B cell (primary cell): ENCODE measurements at regions not wholly inside any gene's neighbourhood (a gene's known extent, or its start where the extent isn't known, plus 50 kb on each side); places are given as distances from the start of the nearest gene placed in this dataset.

Source experiments
- ATAC-seq: fragments of 200-7000 bp; cut with Tn5 transposase; one replicate; pipeline ENCODE4 v1.10.0; 2021; ENCODE audit warnings: low read depth, mild to moderate bottlenecking, moderate number of reproducible peaks, moderate library complexity
- CTCF ChIA-PET: fragments of 350-600 bp; sonication (Branson Sonifier 250); formaldehyde crosslinking; loops from one replicate; lab custom pipeline; 2021; ENCODE audit warnings: antibody characterized with exemption, inconsistent platforms; lab: Charles Lee
- POLR2A ChIA-PET: fragments of 350-600 bp; sonication (Branson Sonifier 250); formaldehyde crosslinking; loops from one replicate; lab custom pipeline; 2021; ENCODE audit warnings: antibody characterized with exemption; lab: Charles Lee
- DNase-seq: peaks from one replicate; pipeline ENCODE4 v3.0.0; 2013
- H2AFZ ChIP-seq: 2 replicates; pipeline ENCODE4 v1.6.1; 2012; ENCODE audit warnings: mild to moderate bottlenecking, low read depth, low read length; ENCODE audit not compliant: insufficient read depth, poor library complexity, severe bottlenecking
- H3K27ac ChIP-seq, 2 donors: 1 replicate in 1 of 2; 2 replicates in 1 of 2; pipeline ENCODE4 v1.5.1; 2012 to 2013; ENCODE audit warnings: low read length in 2 of 2, mild to moderate bottlenecking in 2 of 2, moderate library complexity in 1 of 2
- H3K27me3 ChIP-seq, 4 experiments: fragments of 200-600 bp in 1 of 4; sonication (generic) in 1 of 4; replicated peaks in 1 of 4; 1 replicate in 2 of 4; 2 replicates in 2 of 4; pipeline versions ENCODE4 v1.6.1 to v1.7.0; 2013 to 2016; ENCODE audit warnings: low read length in 3 of 4, mild to moderate bottlenecking in 2 of 4, mixed read lengths in 1 of 4, moderate library complexity in 1 of 4; ENCODE audit not compliant: insufficient read depth in 4 of 4, control insufficient read depth in 3 of 4; ENCODE audit errors: control extremely low read depth in 1 of 4
- H3K36me3 ChIP-seq, 2 experiments: replicated peaks in 1 of 2; 1 replicate in 1 of 2; 2 replicates in 1 of 2; pipeline versions ENCODE4 v1.6.1 to v1.7.1; 2013; ENCODE audit warnings: low read length in 1 of 2; ENCODE audit not compliant: insufficient read depth in 2 of 2, control insufficient read depth in 1 of 2; ENCODE audit errors: control extremely low read depth in 1 of 2, extremely low read depth in 1 of 2
- H3K4me1 ChIP-seq, 2 donors: fragments of 200-600 bp in 1 of 2; sonication (generic) in 1 of 2; 1 replicate in 1 of 2; 2 replicates in 1 of 2; pipeline versions ENCODE4 v1.5.1 to v1.6.1; 2013 to 2017; ENCODE audit warnings: low read length in 2 of 2; ENCODE audit not compliant: control insufficient read depth in 2 of 2, insufficient read depth in 2 of 2
- H3K4me2 ChIP-seq: replicated peaks from 2 replicates; pipeline ENCODE3; 2012; ENCODE audit warnings: mild to moderate bottlenecking, low read depth, low read length; ENCODE audit not compliant: poor library complexity, severe bottlenecking
- H3K4me3 ChIP-seq, 5 experiments: fragments of 200-600 bp in 1 of 5; sonication (generic) in 1 of 5; 1 replicate in 3 of 5; 2 replicates in 2 of 5; pipeline versions ENCODE4 v1.5.1 to v1.7.0; 2011 to 2016; ENCODE audit warnings: low read length in 4 of 5, mild to moderate bottlenecking in 4 of 5, low read depth in 2 of 5, control low read depth in 1 of 5, moderate library complexity in 1 of 5; ENCODE audit not compliant: insufficient read depth in 1 of 5; ENCODE audit errors: control extremely low read depth in 1 of 5, extremely low read depth in 1 of 5
- H3K79me2 ChIP-seq: fragments of 200-600 bp; sonication (generic); one replicate; pipeline ENCODE4 v1.6.0; 2016; ENCODE audit warnings: low read length; ENCODE audit not compliant: control insufficient read depth, insufficient read depth
- H3K9ac ChIP-seq: fragments of 200-600 bp; sonication (generic); 2 replicates; pipeline ENCODE4 v1.6.1; 2017; ENCODE audit warnings: mild to moderate bottlenecking, low read length, moderate library complexity
- H3K9me3 ChIP-seq, 3 donors: one replicate each; pipeline versions ENCODE4 v1.6.1 to v1.7.1; 2013; ENCODE audit warnings: low read length in 2 of 3; ENCODE audit not compliant: control insufficient read depth in 2 of 3, insufficient read depth in 1 of 3; ENCODE audit errors: control extremely low read depth in 1 of 3
- H4K20me1 ChIP-seq: 2 replicates; pipeline ENCODE4 v1.6.0; 2012; ENCODE audit warnings: mild to moderate bottlenecking, low read length; ENCODE audit not compliant: insufficient read depth, control insufficient read depth, poor library complexity, severe bottlenecking
- H3K27ac Mint-ChIP-seq: one replicate; pipeline ENCODE4 v1.8.0; 2021; ENCODE audit warnings: mixed read lengths
- H3K27me3 Mint-ChIP-seq: one replicate; pipeline ENCODE4 v1.8.0; 2021; ENCODE audit warnings: mixed read lengths
- H3K4me1 Mint-ChIP-seq: one replicate; pipeline ENCODE4 v1.8.0; 2021; ENCODE audit warnings: mixed read lengths
- H3K4me3 Mint-ChIP-seq: one replicate; pipeline ENCODE4 v1.8.0; 2021; ENCODE audit warnings: mixed read lengths
- H3K9me3 Mint-ChIP-seq: one replicate; pipeline ENCODE4 v1.8.0; 2022; ENCODE audit warnings: mixed read lengths; ENCODE audit not compliant: insufficient read depth
- EZH2 ChIP-seq: IDR thresholded peaks from 2 replicates; pipeline ENCODE4 v1.6.1; 2012; ENCODE audit warnings: borderline replicate concordance, low read depth, mild to moderate bottlenecking, moderate library complexity, low read length; ENCODE audit not compliant: insufficient read depth, poor library complexity, severe bottlenecking
- WGBS: methylation state at CpG from one replicate; pipeline ENCODE4 v1.1.5; 2013; ENCODE audit warnings: missing lambda C conversion rate; ENCODE audit not compliant: insufficient coverage; 5-methylcytosine and 5-hydroxymethylcytosine counted together
- intact Hi-C: fragments of 100-400 bp; cut with micrococcal nuclease; formaldehyde crosslinking; loops from one replicate; pipeline ENCODE4 v1.10.0; 2022
- TF ChIP-seq, protein P1 (sequence below): fragments of 200-600 bp; IDR thresholded peaks from one replicate; pipeline ENCODE4 v1.8.0; 2022; ENCODE audit warnings: antibody characterized with exemption, mild to moderate bottlenecking

DNA sequence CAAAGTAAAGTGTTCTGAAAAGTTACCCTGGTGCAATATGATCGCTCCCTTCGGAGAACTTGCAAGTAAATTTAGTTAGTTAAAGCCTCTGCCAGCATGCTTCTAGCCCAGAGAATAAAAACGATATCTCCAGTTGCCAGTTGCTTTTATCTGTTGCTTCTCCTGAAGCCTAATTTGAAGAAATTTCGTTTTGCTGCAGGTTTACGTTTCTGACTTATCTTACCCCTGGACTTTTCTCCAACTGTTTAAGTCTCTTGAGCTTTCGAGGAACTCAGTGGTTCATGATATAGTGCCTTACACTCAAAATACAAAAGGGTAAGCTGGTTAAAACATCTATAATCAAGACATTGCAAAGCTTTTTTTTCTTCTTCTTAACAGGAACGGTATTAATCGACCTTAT is 131.1 kb downstream of the FAM161A start:
- Histone ChIP-seq H3K4me2 (no peak overlapping the region), H3K79me2 (no peaks in the 10 kb centered on the region), H3K4me1 (no peaks in the 10 kb centered on the region), H3K27me3 (peaks cover 0 to 5% (median under 1%) of the 10 kb centered on the region in 4 experiments), H3K9ac (no peak overlapping the region), H3K4me3 (no peak overlapping the region), H3K27ac (no peak overlapping the region), H2AFZ (no peak overlapping the region), H4K20me1 (no peaks in the 10 kb centered on the region), H3K36me3 (no peaks in the 10 kb centered on the region), H3K9me3 (peaks cover 0 to 8% (median 5%) of the 10 kb centered on the region in 3 donors)
- 86% methylated on average over 5 of the region's 8 CpGs for WGBS
- H3K27me3 Mint-ChIP-seq: peaks cover 11% of the 10 kb centered on the region
- peaks cover 11% of the 10 kb centered on the region for H3K9me3 Mint-ChIP-seq
- ATAC-seq (no peak), DNase-seq (no peak)
- H3K27ac Mint-ChIP-seq: no peak overlapping the region
- CTCF ChIA-PET: no interaction called here
- POLR2A ChIA-PET: no interaction called here
- no peaks in the 10 kb centered on the region for H3K4me1 Mint-ChIP-seq
- TF ChIP-seq, protein P1, sequence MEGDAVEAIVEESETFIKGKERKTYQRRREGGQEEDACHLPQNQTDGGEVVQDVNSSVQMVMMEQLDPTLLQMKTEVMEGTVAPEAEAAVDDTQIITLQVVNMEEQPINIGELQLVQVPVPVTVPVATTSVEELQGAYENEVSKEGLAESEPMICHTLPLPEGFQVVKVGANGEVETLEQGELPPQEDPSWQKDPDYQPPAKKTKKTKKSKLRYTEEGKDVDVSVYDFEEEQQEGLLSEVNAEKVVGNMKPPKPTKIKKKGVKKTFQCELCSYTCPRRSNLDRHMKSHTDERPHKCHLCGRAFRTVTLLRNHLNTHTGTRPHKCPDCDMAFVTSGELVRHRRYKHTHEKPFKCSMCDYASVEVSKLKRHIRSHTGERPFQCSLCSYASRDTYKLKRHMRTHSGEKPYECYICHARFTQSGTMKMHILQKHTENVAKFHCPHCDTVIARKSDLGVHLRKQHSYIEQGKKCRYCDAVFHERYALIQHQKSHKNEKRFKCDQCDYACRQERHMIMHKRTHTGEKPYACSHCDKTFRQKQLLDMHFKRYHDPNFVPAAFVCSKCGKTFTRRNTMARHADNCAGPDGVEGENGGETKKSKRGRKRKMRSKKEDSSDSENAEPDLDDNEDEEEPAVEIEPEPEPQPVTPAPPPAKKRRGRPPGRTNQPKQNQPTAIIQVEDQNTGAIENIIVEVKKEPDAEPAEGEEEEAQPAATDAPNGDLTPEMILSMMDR: no peak
- no peak for TF ChIP-seq EZH2
- intact Hi-C loops: no loop called here
- H3K4me3 Mint-ChIP-seq: no peak overlapping the region

DNA sequence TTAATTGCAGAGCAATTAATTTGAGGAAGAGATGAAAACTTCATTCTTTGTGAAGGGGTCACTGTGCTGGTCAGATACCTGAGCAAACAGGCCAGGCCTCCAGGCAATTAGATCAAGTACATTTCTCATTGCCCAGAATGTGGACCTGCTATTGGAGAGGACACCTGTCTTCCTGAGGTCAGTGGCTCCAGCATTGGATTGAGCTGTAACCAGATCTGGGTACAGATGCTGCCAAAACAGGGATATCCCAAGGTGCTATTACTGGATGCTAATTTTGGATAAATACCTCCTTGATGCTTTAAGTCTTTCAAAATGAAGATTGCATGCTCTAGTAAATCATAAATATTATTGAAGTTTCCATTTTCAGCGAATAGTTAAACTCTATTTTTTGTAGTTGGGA is 131.5 kb downstream of the FAM161A start:
- peaks cover 0 to 7% (median 5%) of the 10 kb centered on the region in 3 donors for H3K9me3 ChIP-seq
- no peak overlapping the region for H3K27ac ChIP-seq
- Mint-ChIP-seq H3K4me1 (no peaks in the 10 kb centered on the region), H3K9me3 (peaks cover 11% of the 10 kb centered on the region), H3K4me3 (no peak overlapping the region), H3K27me3 (peaks cover 7% of the 10 kb centered on the region), H3K27ac (no peak overlapping the region)
- DNase-seq: no peak
- no peak overlapping the region for H3K4me2 ChIP-seq
- H3K36me3 ChIP-seq: no peaks in the 10 kb centered on the region
- POLR2A ChIA-PET: no interaction called here
- CTCF ChIA-PET: no interaction called here
- no peak overlapping the region for H2AFZ ChIP-seq
- no peak for ATAC-seq
- TF ChIP-seq, protein P1: no peak
- no peak for TF ChIP-seq EZH2
- intact Hi-C loops: no loop called here
- peaks cover 0 to 5% (median under 1%) of the 10 kb centered on the region in 4 experiments for H3K27me3 ChIP-seq
- WGBS: no CpG with 5 or more reads among the region's 1 CpG
- H3K9ac ChIP-seq: no peak overlapping the region
- no peaks in the 10 kb centered on the region for H3K4me1 ChIP-seq
- H3K79me2 ChIP-seq: no peaks in the 10 kb centered on the region
- H4K20me1 ChIP-seq: no peaks in the 10 kb centered on the region
- H3K4me3 ChIP-seq: no peak overlapping the region
